HepG2 (cell line): ENCODE measurements at regions not wholly inside any gene's neighbourhood (a gene's known extent, or its start where the extent isn't known, plus 50 kb on each side); places are given as distances from the start of the nearest gene placed in this dataset.

Experiments used
- ATAC-seq: fragments of 200-7000 bp; cut with Tn5 transposase; 3 replicates; pipeline ENCODE4 v1.9.1; 2020; ENCODE audit warnings: mild to moderate bottlenecking, moderate library complexity
- BruUV-seq: library from RNA; stranded (reverse); fragments of 400-500 nt; replicated peaks from 2 replicates; lab custom pipeline; 2021; lab: Mats Ljungman, UMichigan
- CTCF ChIA-PET: fragments of 300-600 bp; formaldehyde crosslinking; extraction: SDS; loops from one replicate; lab custom pipeline; 2021; ENCODE audit warnings: low total read pairs, inconsistent platforms, low intra/inter-chr PET ratio; lab: Yijun Ruan, JAX
- POLR2A ChIA-PET: fragments of 350-600 bp; sonication (Branson Sonifier 250); formaldehyde crosslinking; loops from one replicate; lab custom pipeline; 2020; ENCODE audit warnings: antibody characterized with exemption, inconsistent platforms; lab: Yijun Ruan, JAX
- DNase-seq: peaks from one replicate; pipeline ENCODE4 v3.0.0-alpha.2; 2015; ENCODE audit warnings: low spot score
- FAIRE-seq: peaks from 3 replicates; lab custom pipeline; 2011; peaks lifted over from hg19 to GRCh38; lab: Jason Lieb, UNC
- H2AFZ ChIP-seq: one replicate; pipeline ENCODE4 v1.6.1; 2011; ENCODE audit warnings: low read length, inconsistent platforms
- H3K27ac ChIP-seq: fragments of 300-600 bp; 3 replicates; pipeline ENCODE4 v1.8.0; 2011; ENCODE audit warnings: mixed run types, mild to moderate bottlenecking, mixed read lengths, low read length, inconsistent platforms; ENCODE audit not compliant: insufficient read depth; ENCODE audit errors: extremely low read length
- H3K27me3 ChIP-seq, 2 experiments: fragments of 200-600 bp in 1 of 2; 2 replicates in 1 of 2; 3 replicates in 1 of 2; pipeline versions ENCODE4 v1.6.0 to v1.8.0; 2011; ENCODE audit warnings: low read length in 2 of 2, mild to moderate bottlenecking in 2 of 2, moderate library complexity in 2 of 2, inconsistent platforms in 1 of 2; ENCODE audit not compliant: insufficient read depth in 2 of 2, control insufficient read depth in 1 of 2
- H3K36me3 ChIP-seq, 2 experiments: fragments of 200-600 bp in 1 of 2; replicated peaks in 1 of 2; 2 replicates in 1 of 2; 3 replicates in 1 of 2; pipeline versions ENCODE4 v1.5.1 to v1.8.0; 2011; ENCODE audit warnings: low read length in 2 of 2, inconsistent platforms in 1 of 2; ENCODE audit not compliant: insufficient read depth in 2 of 2, control insufficient read depth in 1 of 2
- H3K4me1 ChIP-seq: 2 replicates; pipeline ENCODE4 v1.5.1; 2012; ENCODE audit warnings: low read length, inconsistent platforms; ENCODE audit not compliant: insufficient read depth
- H3K4me2 ChIP-seq: 2 replicates; pipeline ENCODE4 v1.6.0; 2011; ENCODE audit warnings: low read depth, low read length, inconsistent platforms
- H3K4me3 ChIP-seq, 3 experiments: fragments of 200-600 bp in 1 of 3; sonication (generic), shearing (Covaris generic) in 1 of 3; replicated peaks in 1 of 3; 2 replicates each; pipeline ENCODE4 v1.5.1; 2011 to 2016; ENCODE audit warnings: low read length in 3 of 3, inconsistent platforms in 2 of 3, low read depth in 2 of 3, mild to moderate bottlenecking in 2 of 3, control low read depth in 1 of 3, mixed read lengths in 1 of 3; ENCODE audit not compliant: insufficient read depth in 1 of 3
- H3K79me2 ChIP-seq: one replicate; pipeline ENCODE4 v1.6.1; 2011; ENCODE audit warnings: low read length, inconsistent platforms; ENCODE audit not compliant: insufficient read depth
- H3K9ac ChIP-seq: 2 replicates; pipeline ENCODE4 v1.6.0; 2011; ENCODE audit warnings: mild to moderate bottlenecking, low read depth, low read length, inconsistent platforms; ENCODE audit not compliant: insufficient read depth
- H3K9me3 ChIP-seq: 2 replicates; pipeline ENCODE4 v1.5.1; 2012; ENCODE audit warnings: mild to moderate bottlenecking, low read length
- H4K20me1 ChIP-seq: 2 replicates; pipeline ENCODE4 v1.6.0; 2011; ENCODE audit warnings: inconsistent platforms, mild to moderate bottlenecking, low read length, moderate library complexity; ENCODE audit not compliant: insufficient read depth
- ATF7-NPFF ChIP-seq: sonication (generic); formaldehyde crosslinking; IDR thresholded peaks from 2 replicates; pipeline ENCODE4 v1.8.1; 2023; ENCODE audit warnings: mild to moderate bottlenecking, low read depth, missing genetic modification reagents, moderate library complexity
- CHD4 ChIP-seq: fragments of 200-600 bp; sonication (generic); IDR thresholded peaks from 2 replicates; pipeline ENCODE4 v1.7.0; 2017; ENCODE audit warnings: mild to moderate bottlenecking, low read length, borderline replicate concordance
- DDIT3 ChIP-seq: sonication (generic); formaldehyde crosslinking; IDR thresholded peaks from 2 replicates; pipeline ENCODE4 v1.4.0; 2020; ENCODE audit warnings: mild to moderate bottlenecking, missing genetic modification reagents
- KLF6 ChIP-seq: IDR thresholded peaks from 2 replicates; pipeline ENCODE4 v1.8.0; 2016; ENCODE audit warnings: missing biosample characterization, missing genetic modification reagents
- MAZ ChIP-seq, 2 experiments: sonication (generic) in 1 of 2; formaldehyde crosslinking in 1 of 2; IDR thresholded peaks; 2 replicates each; pipeline versions ENCODE4 v1.5.0 to v1.6.1; 2012 to 2020; ENCODE audit warnings: low read depth in 2 of 2, mild to moderate bottlenecking in 2 of 2, borderline replicate concordance in 1 of 2, improper control_type of control experiment in 1 of 2, low read length in 1 of 2, missing genetic modification reagents in 1 of 2, moderate library complexity in 1 of 2
- SNAI1 ChIP-seq: sonication (generic); formaldehyde crosslinking; IDR thresholded peaks from 2 replicates; pipeline ENCODE4 v1.5.0; 2020; ENCODE audit warnings: mild to moderate bottlenecking, missing genetic modification reagents, borderline replicate concordance
- ZNF318 ChIP-seq: sonication (generic); formaldehyde crosslinking; IDR thresholded peaks from 2 replicates; pipeline ENCODE4 v1.4.0; 2020; ENCODE audit warnings: mild to moderate bottlenecking, missing genetic modification reagents
- ZNF672 ChIP-seq: sonication (generic); formaldehyde crosslinking; IDR thresholded peaks from 2 replicates; pipeline ENCODE4 v1.8.1; 2022; ENCODE audit warnings: missing genetic modification reagents
- ZNF850 ChIP-seq: sonication (generic); formaldehyde crosslinking; conservative IDR thresholded peaks from 2 replicates; pipeline ENCODE4 v1.9.0; 2021; ENCODE audit warnings: mild to moderate bottlenecking, missing genetic modification reagents
- WGBS: methylation state at CpG from one replicate; pipeline ENCODE4 v1.1.6; 2017; ENCODE audit warnings: low lambda C conversion rate; 5-methylcytosine and 5-hydroxymethylcytosine counted together
- in situ Hi-C: cut with HindIII; loops from 2 replicates; pipeline ENCODE4 v1.10.0; 2017; ENCODE audit warnings: low pct_unique_long_range_greater_than_20kb; ENCODE audit not compliant: extremely low pct_ligation_motif_present
- intact Hi-C: fragments of 100-400 bp; cut with micrococcal nuclease; formaldehyde crosslinking; loops from one replicate; pipeline ENCODE4 v1.10.0; 2022; ENCODE audit not compliant: unreplicated experiment
- TF ChIP-seq, protein P1 (sequence below): IDR thresholded peaks from 2 replicates; pipeline ENCODE4 v1.6.1; 2016; ENCODE audit warnings: missing compliant biosample characterization, missing genetic modification reagents, borderline replicate concordance
- TF ChIP-seq, protein P2 (sequence below): sonication (generic); formaldehyde crosslinking; IDR thresholded peaks from 2 replicates; pipeline ENCODE4 v1.8.1; 2023; ENCODE audit warnings: mild to moderate bottlenecking, moderate library complexity, missing genetic modification reagents
- TF ChIP-seq, protein P3 (sequence below): sonication (generic); formaldehyde crosslinking; IDR thresholded peaks from 2 replicates; pipeline ENCODE4 v1.8.1; 2023; ENCODE audit warnings: mild to moderate bottlenecking, inconsistent platforms, moderate library complexity, missing genetic modification reagents, borderline replicate concordance

DNA sequence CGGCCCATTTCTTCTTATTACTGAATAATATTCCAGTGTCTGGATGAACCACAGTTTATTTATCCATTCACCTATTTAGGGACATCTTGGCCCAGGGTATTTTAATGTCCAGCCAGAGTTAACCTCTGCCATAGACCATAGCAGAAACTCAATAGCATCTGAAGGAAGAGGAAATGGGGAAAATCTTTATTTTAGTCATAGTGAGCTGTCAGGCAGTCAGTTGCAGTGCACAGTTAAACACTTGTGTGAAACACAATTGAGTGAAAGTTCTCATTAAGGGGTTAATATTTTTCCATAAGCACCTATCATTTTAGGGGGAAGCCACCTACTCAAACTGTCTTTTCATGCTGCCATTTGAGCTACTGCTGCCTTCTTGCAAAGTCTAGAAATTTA lies 197.3 kb upstream of the PPFIA2 start:
- no peak for DNase-seq
- no peak for FAIRE-seq
- intact Hi-C loops, result no loop called here
- Histone ChIP-seq H3K27me3 (no peaks in the 10 kb centered on the region), H2AFZ (no peak overlapping the region), H3K4me2 (no peak overlapping the region), H3K27ac (no peak overlapping the region), H3K79me2 (no peaks in the 10 kb centered on the region), H3K9me3 (no peaks in the 10 kb centered on the region), H3K9ac (no peak overlapping the region), H3K36me3 (no peaks in the 10 kb centered on the region), H4K20me1 (no peaks in the 10 kb centered on the region), H3K4me3 (no peak overlapping the region), H3K4me1 (no peaks in the 10 kb centered on the region)
- no TSS peak for BruUV-seq
- CTCF ChIA-PET, result no interaction called here
- in situ Hi-C loops, result no loop called here
- ATAC-seq, result no peak
- 86% methylated on average over 1 of the region's 1 CpG for WGBS
- POLR2A ChIA-PET, result no interaction called here
- TF ChIP-seq CHD4 (no peak), DDIT3 (CRISPR knock-in tag) (no peak), MAZ (IDR thresholded peaks at IDR 0.05; ENCODE audit: borderline replicate concordance, low read depth, low read length) (no peak), MAZ (CRISPR knock-in tag; IDR thresholded peaks at IDR 0.05; ENCODE audit: low read depth) (no peak), ATF7-NPFF (CRISPR knock-in tag) (no peak), ZNF850 (CRISPR knock-in tag) (no peak), SNAI1 (CRISPR knock-in tag) (no peak), KLF6 (CRISPR knock-in tag) (no peak), ZNF672 (CRISPR knock-in tag) (no peak), ZNF318 (no peak)
- TF ChIP-seq, protein P1, sequence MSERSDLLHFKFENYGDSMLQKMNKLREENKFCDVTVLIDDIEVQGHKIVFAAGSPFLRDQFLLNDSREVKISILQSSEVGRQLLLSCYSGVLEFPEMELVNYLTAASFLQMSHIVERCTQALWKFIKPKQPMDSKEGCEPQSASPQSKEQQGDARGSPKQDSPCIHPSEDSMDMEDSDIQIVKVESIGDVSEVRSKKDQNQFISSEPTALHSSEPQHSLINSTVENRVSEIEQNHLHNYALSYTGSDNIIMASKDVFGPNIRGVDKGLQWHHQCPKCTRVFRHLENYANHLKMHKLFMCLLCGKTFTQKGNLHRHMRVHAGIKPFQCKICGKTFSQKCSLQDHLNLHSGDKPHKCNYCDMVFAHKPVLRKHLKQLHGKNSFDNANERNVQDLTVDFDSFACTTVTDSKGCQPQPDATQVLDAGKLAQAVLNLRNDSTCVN, result no peak
- TF ChIP-seq, protein P2, sequence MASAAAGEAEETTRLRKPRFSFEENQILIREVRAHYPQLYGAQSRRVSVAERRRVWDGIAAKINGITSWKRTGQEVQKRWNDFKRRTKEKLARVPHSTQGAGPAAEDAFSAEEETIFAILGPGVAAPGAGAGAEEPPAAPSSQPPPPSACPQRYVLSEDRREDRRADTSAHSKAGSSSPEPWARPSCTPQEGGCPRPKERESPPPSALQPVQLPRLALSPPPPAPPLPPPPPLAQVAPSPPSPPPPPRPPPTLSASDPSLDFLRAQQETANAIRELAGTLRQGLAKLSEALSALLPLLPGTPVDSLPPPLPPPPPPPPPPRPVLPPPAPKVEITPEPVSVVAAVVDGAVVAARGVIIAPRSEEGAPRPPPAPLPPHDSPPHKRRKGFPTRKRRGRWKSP (CRISPR knock-in tag), result no peak
- TF ChIP-seq, protein P3, sequence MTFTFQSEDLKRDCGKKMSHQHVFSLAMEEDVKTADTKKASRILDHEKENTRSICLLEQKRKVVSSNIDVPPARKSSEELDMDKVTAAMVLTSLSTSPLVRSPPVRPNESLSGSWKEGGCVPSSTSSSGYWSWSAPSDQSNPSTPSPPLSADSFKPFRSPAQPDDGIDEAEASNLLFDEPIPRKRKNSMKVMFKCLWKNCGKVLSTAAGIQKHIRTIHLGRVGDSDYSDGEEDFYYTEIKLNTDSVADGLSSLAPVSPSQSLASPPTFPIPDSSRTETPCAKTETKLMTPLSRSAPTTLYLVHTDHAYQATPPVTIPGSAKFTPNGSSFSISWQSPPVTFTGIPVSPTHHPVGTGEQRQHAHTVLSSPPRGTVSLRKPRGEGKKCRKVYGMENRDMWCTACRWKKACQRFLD (CRISPR knock-in tag), result no peak
